Neuron (in vitro differentiated cells): ENCODE measurements at regions not wholly inside any gene's neighbourhood (a gene's known extent, or its start where the extent isn't known, plus 50 kb on each side); places are given as distances from the start of the nearest gene placed in this dataset.

Source experiments
- H2AFZ ChIP-seq: one replicate; pipeline ENCODE4 v1.6.1; 2013; ENCODE audit warnings: low read depth, mild to moderate bottlenecking, inconsistent platforms, low read length, moderate library complexity
- H3K27me3 ChIP-seq: one replicate; pipeline ENCODE4 v1.6.1; 2013; ENCODE audit warnings: low read length; ENCODE audit not compliant: insufficient read depth
- H3K36me3 ChIP-seq: one replicate; pipeline ENCODE4 v1.6.1; 2013; ENCODE audit warnings: low read length; ENCODE audit not compliant: insufficient read depth
- H3K4me1 ChIP-seq: one replicate; pipeline ENCODE4 v1.6.1; 2013; ENCODE audit warnings: low read length; ENCODE audit not compliant: insufficient read depth
- H3K4me3 ChIP-seq: 2 replicates; pipeline ENCODE4 v1.5.1; 2013; ENCODE audit warnings: mild to moderate bottlenecking, low read length, moderate library complexity
- H3K9me3 ChIP-seq: one replicate; pipeline ENCODE4 v1.6.1; 2013; ENCODE audit warnings: low read length

GRCh38 chr4:54359919-54360650, 131.0 kb downstream of the PDGFRA start:
- H3K4me3 ChIP-seq, result no peak overlapping the region
- no peaks in the 10 kb centered on the region for H3K27me3 ChIP-seq
- H3K36me3 ChIP-seq, result no peaks in the 10 kb centered on the region
- no peak overlapping the region for H2AFZ ChIP-seq
- no peaks in the 10 kb centered on the region for H3K4me1 ChIP-seq
- no peaks in the 10 kb centered on the region for H3K9me3 ChIP-seq

- H3K27me3 ChIP-seq, result no peaks in the 10 kb centered on the region
- no peaks in the 10 kb centered on the region for H3K4me1 ChIP-seq
- H2AFZ ChIP-seq, result no peak overlapping the region
- no peaks in the 10 kb centered on the region for H3K9me3 ChIP-seq
- no peak overlapping the region for H3K4me3 ChIP-seq
- H3K36me3 ChIP-seq, result no peaks in the 10 kb centered on the region
Observed at GRCh38 chr4:54363037-54363436, 133.9 kb downstream of the PDGFRA start.

GRCh38 chr4:54365691-54366090, 136.6 kb downstream of the PDGFRA start:
- Histone ChIP-seq H3K36me3 (no peaks in the 10 kb centered on the region), H3K4me1 (no peaks in the 10 kb centered on the region), H3K27me3 (no peaks in the 10 kb centered on the region), H3K9me3 (no peaks in the 10 kb centered on the region), H3K4me3 (no peak overlapping the region), H2AFZ (no peak overlapping the region)

DNA sequence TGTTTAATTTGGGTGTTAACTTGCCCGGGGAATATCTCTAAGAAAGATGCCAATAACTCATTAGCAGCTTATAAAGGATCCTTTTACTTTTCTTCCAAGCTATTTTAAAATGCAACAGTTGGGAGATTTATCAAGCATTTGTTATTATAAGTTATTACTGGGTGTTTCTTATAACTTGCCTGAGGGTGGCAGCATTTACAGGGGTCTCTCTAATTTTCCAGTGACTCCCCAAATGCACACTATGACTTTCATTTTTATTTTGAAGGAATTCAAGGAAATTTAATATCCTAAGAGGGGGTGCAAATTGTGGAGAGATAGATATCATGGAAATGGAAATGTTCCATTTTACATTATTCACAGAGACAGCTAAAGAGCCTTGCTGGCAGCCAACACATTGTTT, 138.0 kb downstream of the PDGFRA start:
- Histone ChIP-seq H3K36me3 (no peaks in the 10 kb centered on the region), H2AFZ (no peak overlapping the region), H3K9me3 (no peaks in the 10 kb centered on the region), H3K27me3 (no peaks in the 10 kb centered on the region), H3K4me1 (no peaks in the 10 kb centered on the region), H3K4me3 (no peak overlapping the region)

GRCh38 chr4:54368281-54369265, 139.5 kb downstream of the PDGFRA start:
- no peak overlapping the region for H3K4me3 ChIP-seq
- no peaks in the 10 kb centered on the region for H3K36me3 ChIP-seq
- no peak overlapping the region for H2AFZ ChIP-seq
- H3K27me3 ChIP-seq, result no peaks in the 10 kb centered on the region
- H3K4me1 ChIP-seq, result no peaks in the 10 kb centered on the region
- H3K9me3 ChIP-seq, result no peaks in the 10 kb centered on the region

GRCh38 chr4:54371173-54371572, 142.1 kb downstream of the PDGFRA start:
- Histone ChIP-seq H2AFZ (no peak overlapping the region), H3K36me3 (no peaks in the 10 kb centered on the region), H3K9me3 (no peaks in the 10 kb centered on the region), H3K4me1 (no peaks in the 10 kb centered on the region), H3K4me3 (no peak overlapping the region), H3K27me3 (no peaks in the 10 kb centered on the region)

DNA sequence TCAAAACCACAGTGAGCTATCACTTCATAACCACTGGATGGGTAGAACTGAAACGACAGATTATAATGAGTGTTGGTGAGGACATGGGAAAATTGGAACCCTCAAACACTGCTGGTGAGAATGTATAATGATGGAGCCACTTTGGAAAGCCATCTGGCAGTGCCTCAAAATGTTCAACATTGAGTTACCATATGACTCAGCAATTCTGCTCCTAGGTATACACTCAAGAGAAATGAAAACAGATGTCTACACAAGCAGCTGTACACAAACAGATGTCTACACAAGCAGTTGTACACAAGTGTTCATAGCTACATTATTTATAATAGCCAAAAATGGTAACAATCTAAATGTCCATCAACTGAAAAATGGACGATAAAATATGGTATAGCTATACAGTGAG, 143.9 kb downstream of the PDGFRA start:
- no peaks in the 10 kb centered on the region for H3K4me1 ChIP-seq
- no peak overlapping the region for H2AFZ ChIP-seq
- no peaks in the 10 kb centered on the region for H3K27me3 ChIP-seq
- no peak overlapping the region for H3K4me3 ChIP-seq
- no peaks in the 10 kb centered on the region for H3K36me3 ChIP-seq
- H3K9me3 ChIP-seq, result no peaks in the 10 kb centered on the region

DNA sequence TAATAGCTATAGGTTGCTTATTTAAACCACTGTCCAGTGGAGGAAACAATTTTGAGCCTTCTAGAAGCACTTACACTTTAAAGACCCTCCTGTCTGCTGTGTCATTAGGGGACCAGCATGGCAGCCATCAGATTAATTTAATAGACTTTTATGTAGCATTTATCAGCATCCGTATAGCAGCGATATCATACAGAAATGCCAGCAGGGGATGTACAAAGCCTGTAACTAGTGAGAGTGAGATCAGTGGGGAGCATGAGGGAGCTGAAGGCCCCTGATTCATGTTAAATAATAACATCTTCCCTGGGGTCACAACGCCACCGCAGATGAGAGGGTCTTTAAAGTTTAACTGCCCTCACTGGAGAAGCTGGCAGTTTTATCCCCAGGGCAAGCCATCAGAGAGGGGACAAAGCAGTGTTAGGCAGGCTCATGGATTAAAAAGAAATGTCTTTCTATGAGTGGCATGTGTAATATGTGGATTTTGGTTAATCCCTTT, 144.7 kb downstream of the PDGFRA start:
- Histone ChIP-seq H3K27me3 (no peaks in the 10 kb centered on the region), H2AFZ (no peak overlapping the region), H3K9me3 (no peaks in the 10 kb centered on the region), H3K4me1 (no peaks in the 10 kb centered on the region), H3K36me3 (no peaks in the 10 kb centered on the region), H3K4me3 (no peak overlapping the region)

DNA sequence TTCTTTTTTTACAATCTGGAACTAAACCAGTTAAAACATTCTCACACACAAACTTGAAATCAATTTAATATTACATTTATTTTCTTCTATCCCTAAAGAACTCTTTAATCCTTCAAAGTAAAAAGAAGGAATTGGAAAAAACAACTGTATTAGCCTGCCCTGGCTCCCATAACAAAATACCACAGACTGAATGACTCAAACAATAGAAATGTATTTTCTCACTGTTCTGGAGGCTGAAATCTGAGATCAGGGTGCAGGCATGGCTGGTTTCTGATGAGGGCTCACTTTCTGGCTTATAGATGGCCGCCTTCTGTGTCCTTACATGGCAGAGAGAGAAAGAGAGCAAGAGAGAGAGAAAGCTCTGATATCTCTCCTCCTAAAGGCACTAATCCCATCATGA, 149.4 kb downstream of the PDGFRA start:
- no peak overlapping the region for H3K4me3 ChIP-seq
- H2AFZ ChIP-seq, result no peak overlapping the region
- no peaks in the 10 kb centered on the region for H3K4me1 ChIP-seq
- no peaks in the 10 kb centered on the region for H3K36me3 ChIP-seq
- H3K27me3 ChIP-seq, result no peaks in the 10 kb centered on the region
- H3K9me3 ChIP-seq, result no peaks in the 10 kb centered on the region

GRCh38 chr4:54384152-54384551, 155.1 kb downstream of the PDGFRA start:
- Histone ChIP-seq H3K36me3 (no peaks in the 10 kb centered on the region), H3K9me3 (no peaks in the 10 kb centered on the region), H3K4me3 (no peak overlapping the region), H2AFZ (no peak overlapping the region), H3K4me1 (no peaks in the 10 kb centered on the region), H3K27me3 (no peaks in the 10 kb centered on the region)

DNA sequence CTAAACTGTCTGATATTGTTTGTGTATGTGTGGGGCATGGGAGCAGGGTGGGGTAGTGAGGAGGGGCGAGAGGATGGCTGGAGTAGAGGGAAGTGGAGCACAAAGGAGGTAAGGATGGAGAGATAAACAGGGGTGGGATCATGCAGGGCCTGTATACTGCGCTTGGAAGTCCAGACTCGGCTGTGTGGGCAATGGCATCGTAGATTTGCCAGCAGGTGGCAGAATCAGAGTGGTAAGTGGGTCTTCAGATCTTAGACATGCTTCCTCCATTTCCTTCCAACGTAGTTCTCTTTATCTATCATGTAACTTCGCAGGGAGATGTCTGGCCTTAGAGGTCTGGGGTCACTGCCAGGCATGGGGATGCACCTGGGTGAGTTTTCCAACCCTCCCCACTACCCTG, 155.5 kb downstream of the PDGFRA start:
- Histone ChIP-seq H3K36me3 (no peaks in the 10 kb centered on the region), H3K4me3 (no peak overlapping the region), H3K4me1 (no peaks in the 10 kb centered on the region), H2AFZ (no peak overlapping the region), H3K27me3 (no peaks in the 10 kb centered on the region), H3K9me3 (no peaks in the 10 kb centered on the region)

GRCh38 chr4:54386042-54386669, 157.1 kb downstream of the PDGFRA start:
- Histone ChIP-seq H3K36me3 (no peaks in the 10 kb centered on the region), H2AFZ (no peak overlapping the region), H3K4me3 (no peak overlapping the region), H3K4me1 (no peaks in the 10 kb centered on the region), H3K27me3 (no peaks in the 10 kb centered on the region), H3K9me3 (no peaks in the 10 kb centered on the region)

DNA sequence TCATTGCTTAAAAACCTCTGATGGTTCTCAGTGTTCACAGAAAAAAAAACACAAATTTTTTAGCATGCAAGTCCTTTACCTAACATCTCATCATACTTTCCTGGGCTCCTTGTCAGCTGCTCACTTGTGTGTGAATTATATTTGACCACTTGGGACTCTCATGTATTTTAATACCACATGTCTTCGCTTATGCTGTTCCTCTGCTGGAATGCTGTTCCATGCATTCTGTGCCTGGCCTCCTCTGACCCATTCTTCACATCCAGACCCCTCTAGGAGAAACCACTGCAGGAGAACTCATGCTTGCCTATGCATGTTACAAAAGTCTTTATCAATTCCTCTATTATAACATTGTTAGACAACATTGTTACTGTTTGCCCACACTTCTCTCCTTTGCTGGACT, 157.6 kb downstream of the PDGFRA start:
- no peaks in the 10 kb centered on the region for H3K9me3 ChIP-seq
- no peaks in the 10 kb centered on the region for H3K4me1 ChIP-seq
- no peaks in the 10 kb centered on the region for H3K36me3 ChIP-seq
- no peak overlapping the region for H2AFZ ChIP-seq
- H3K4me3 ChIP-seq, result no peak overlapping the region
- H3K27me3 ChIP-seq, result no peaks in the 10 kb centered on the region
